ENCODE measurements at regions not wholly inside any gene's neighbourhood (a gene's known extent, or its start where the extent isn't known, plus 50 kb on each side); places are given as distances from the start of the nearest gene placed in this dataset.

DNA sequence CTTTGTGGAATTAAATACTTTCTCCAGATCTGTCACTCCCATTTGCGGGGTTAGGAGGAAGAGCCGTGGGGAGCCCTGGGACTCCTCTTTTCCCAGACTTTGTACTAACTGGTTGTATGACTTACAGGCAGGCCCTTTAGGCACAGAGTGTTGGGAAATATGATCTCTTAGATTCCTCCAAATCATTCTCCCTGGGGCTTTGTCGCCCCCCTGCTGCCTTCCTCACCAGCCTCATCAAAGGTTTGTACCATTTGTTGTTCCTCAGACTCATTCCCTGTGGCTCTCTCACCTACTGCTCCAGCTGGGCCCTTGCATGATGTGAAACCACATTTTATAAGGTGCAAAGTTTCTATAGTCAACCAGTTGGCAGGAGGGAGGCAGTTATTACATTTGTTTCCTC, 56.4 kb downstream of the CRYGS start:
- H3K4me3 ChIP-seq (ENCODE audit: low read depth in 1 of 2, low read length in 2 of 2): no peak overlapping the region
- no peaks in the 10 kb centered on the region for H3K9me3 ChIP-seq (ENCODE audit: control insufficient read depth in 1 of 2, low read length in 2 of 2)
- H3K27me3 ChIP-seq (ENCODE audit: low read depth, low read length): no peaks in the 10 kb centered on the region
- H3K36me3 ChIP-seq (ENCODE audit: control insufficient read depth in 1 of 2, insufficient read depth in 2 of 2, low read length in 2 of 2): no peaks in the 10 kb centered on the region
- no peak overlapping the region for H3K27ac ChIP-seq (ENCODE audit: low read length)
- H3K4me1 ChIP-seq (ENCODE audit: control insufficient read depth in 1 of 2, insufficient read depth in 2 of 2, low read length in 2 of 2): no peaks in the 10 kb centered on the region

DNA sequence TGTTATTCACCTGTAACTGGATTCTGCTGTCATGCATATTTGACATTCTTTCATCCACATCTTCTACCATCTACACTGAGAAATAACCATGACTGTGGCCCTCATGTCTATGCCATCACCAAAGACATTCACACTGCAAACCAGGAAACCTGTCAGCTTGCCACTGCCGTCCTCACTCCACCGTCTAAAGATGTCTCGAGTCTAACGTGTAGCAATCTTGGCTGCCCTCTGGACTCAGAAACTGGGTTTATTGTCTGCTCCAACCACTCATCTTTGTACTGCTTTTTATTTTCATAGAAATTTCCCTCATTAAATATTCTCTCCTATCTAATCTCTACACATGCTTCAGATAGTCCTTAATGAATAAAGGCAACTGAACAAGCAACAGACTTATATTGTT, 57.1 kb downstream of the CRYGS start:
- H3K27me3 ChIP-seq (ENCODE audit: low read depth, low read length): no peaks in the 10 kb centered on the region
- no peaks in the 10 kb centered on the region for H3K9me3 ChIP-seq (ENCODE audit: control insufficient read depth in 1 of 2, low read length in 2 of 2)
- H3K4me3 ChIP-seq (ENCODE audit: low read depth in 1 of 2, low read length in 2 of 2): no peak overlapping the region
- no peaks in the 10 kb centered on the region for H3K4me1 ChIP-seq (ENCODE audit: control insufficient read depth in 1 of 2, insufficient read depth in 2 of 2, low read length in 2 of 2)
- H3K36me3 ChIP-seq (ENCODE audit: control insufficient read depth in 1 of 2, insufficient read depth in 2 of 2, low read length in 2 of 2): no peaks in the 10 kb centered on the region
- H3K27ac ChIP-seq (ENCODE audit: low read length): no peak overlapping the region

DNA sequence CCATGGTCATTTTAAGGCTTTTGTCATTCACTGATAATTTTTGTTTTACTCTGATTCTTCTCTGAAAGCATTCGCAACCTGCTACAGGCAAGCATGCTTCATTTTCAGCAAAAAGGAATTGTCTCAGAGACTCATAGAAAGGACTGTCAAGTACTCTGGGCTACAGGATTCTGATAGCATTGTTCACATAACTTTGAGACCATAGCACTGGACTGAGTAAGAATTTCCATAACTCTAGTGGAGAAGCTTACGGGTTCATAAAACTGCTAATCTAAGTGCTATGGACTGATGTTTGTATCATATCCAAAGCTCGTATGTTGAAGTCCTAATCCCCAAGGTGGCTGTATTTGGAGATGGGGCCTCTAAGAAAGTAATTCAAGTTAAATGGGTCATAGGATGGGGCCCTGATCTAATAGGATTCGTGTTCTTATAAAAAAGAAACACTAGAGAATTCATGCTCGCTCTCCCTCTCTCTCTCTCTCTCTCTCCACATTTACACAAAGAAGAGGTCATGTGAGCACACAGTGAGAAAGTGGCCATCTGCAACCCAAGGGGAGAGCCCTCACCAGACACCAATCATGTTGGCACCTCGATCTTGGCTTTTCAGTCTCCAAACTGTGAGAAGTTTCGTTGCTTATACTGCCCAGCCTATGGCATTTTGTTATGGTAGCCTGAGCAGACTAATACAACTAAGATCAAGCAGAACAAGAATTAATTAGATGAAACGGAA, 60.4 kb downstream of the CRYGS start:
- Histone ChIP-seq H3K27ac (ENCODE audit: low read length) (no peak overlapping the region), H3K4me1 (ENCODE audit: control insufficient read depth in 1 of 2, insufficient read depth in 2 of 2, low read length in 2 of 2) (no peaks in the 10 kb centered on the region), H3K36me3 (ENCODE audit: control insufficient read depth in 1 of 2, insufficient read depth in 2 of 2, low read length in 2 of 2) (no peaks in the 10 kb centered on the region), H3K4me3 (ENCODE audit: low read depth in 1 of 2, low read length in 2 of 2) (no peak overlapping the region), H3K9me3 (ENCODE audit: control insufficient read depth in 1 of 2, low read length in 2 of 2) (no peaks in the 10 kb centered on the region), H3K27me3 (ENCODE audit: low read depth, low read length) (no peaks in the 10 kb centered on the region)

DNA sequence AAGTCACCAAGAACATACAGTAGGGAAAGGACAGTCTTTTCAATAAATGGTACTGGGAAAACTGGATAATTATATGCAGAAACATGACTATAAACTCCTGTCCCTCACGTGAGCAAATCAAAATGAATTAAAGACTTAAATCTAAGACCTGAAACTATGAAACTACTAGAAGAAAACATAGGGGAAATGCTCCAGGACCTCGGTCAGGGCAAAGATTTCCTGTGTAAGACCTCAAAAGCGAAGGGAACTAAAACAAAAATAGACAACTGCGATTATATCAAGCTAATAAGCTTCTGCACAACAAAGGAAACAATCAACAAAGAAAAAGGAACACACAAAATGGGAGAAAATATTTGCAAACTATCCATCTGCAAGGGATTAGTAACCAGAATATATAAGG, 62.7 kb downstream of the CRYGS start:
- Histone ChIP-seq H3K27me3 (ENCODE audit: low read depth, low read length) (no peaks in the 10 kb centered on the region), H3K36me3 (ENCODE audit: control insufficient read depth in 1 of 2, insufficient read depth in 2 of 2, low read length in 2 of 2) (no peaks in the 10 kb centered on the region), H3K9me3 (ENCODE audit: control insufficient read depth in 1 of 2, low read length in 2 of 2) (no peaks in the 10 kb centered on the region), H3K4me1 (ENCODE audit: control insufficient read depth in 1 of 2, insufficient read depth in 2 of 2, low read length in 2 of 2) (no peaks in the 10 kb centered on the region), H3K4me3 (ENCODE audit: low read depth in 1 of 2, low read length in 2 of 2) (no peak overlapping the region), H3K27ac (ENCODE audit: low read length) (no peak overlapping the region)

DNA sequence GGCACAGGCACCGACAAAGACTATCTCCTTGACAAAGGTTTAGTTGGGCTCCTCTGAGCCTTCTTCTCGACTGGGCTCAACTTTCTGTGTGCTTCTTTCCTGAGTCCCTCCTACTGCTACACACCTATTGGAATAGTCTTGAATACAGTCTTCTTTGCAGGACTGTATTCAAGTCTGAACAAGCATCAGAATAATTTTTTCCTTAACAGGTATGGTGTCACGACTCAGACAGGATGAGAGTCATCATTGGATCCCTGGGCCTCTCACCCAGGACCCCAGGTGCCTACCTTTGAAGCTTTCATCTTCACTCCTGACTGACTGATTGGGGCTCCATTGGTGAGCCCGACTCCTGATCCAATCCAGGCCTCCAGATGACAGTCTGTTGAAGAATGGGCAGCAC, 66.3 kb downstream of the CRYGS start:
- no peaks in the 10 kb centered on the region for H3K4me1 ChIP-seq (ENCODE audit: control insufficient read depth in 1 of 2, insufficient read depth in 2 of 2, low read length in 2 of 2)
- no peak overlapping the region for H3K27ac ChIP-seq (ENCODE audit: low read length)
- H3K36me3 ChIP-seq (ENCODE audit: control insufficient read depth in 1 of 2, insufficient read depth in 2 of 2, low read length in 2 of 2): no peaks in the 10 kb centered on the region
- H3K4me3 ChIP-seq (ENCODE audit: low read depth in 1 of 2, low read length in 2 of 2): no peak overlapping the region
- no peaks in the 10 kb centered on the region for H3K27me3 ChIP-seq (ENCODE audit: low read depth, low read length)
- no peaks in the 10 kb centered on the region for H3K9me3 ChIP-seq (ENCODE audit: control insufficient read depth in 1 of 2, low read length in 2 of 2)

DNA sequence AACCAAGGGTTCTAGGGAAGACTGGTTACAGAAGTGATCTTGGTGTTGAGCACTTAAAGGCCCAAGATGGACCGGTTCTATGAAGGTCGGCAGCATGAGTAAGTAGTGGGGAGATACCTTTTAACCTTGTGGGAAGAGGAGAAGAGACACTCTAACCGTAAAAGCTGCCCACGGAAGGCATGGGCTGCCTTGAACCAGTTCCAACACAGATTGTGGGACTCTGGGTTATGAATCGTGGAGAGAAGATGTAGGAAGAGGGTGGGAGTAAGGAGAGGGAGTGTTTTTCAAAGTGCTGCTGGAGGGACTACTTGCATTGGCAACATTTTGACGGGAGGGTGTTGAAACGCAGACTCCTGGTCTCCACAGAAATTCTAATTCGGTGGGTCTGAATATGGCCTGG, 67.1 kb downstream of the CRYGS start:
- H3K4me3 ChIP-seq (ENCODE audit: low read depth in 1 of 2, low read length in 2 of 2): no peak overlapping the region
- H3K4me1 ChIP-seq (ENCODE audit: control insufficient read depth in 1 of 2, insufficient read depth in 2 of 2, low read length in 2 of 2): no peaks in the 10 kb centered on the region
- H3K27me3 ChIP-seq (ENCODE audit: low read depth, low read length): no peaks in the 10 kb centered on the region
- no peak overlapping the region for H3K27ac ChIP-seq (ENCODE audit: low read length)
- no peaks in the 10 kb centered on the region for H3K36me3 ChIP-seq (ENCODE audit: control insufficient read depth in 1 of 2, insufficient read depth in 2 of 2, low read length in 2 of 2)
- no peaks in the 10 kb centered on the region for H3K9me3 ChIP-seq (ENCODE audit: control insufficient read depth in 1 of 2, low read length in 2 of 2)

DNA sequence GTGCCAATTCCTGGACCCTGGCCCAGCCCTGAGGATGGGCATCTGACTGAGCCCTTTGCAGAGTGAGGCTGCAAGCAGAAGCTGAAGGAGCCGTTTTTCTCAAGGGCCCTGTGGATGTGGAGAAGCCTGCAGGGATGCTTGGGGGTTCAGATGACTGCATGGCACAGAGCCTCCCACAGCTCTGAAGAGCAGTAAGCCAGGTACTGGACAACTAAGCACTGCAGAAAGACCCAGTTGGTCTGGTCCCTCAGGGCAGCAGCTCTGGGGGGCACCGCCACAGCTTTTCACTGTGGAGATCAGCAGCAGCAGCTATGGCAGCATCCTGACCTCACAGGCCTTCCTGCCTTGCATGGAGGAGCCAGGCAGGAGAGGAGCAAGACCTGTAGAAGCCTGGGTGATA, 67.6 kb downstream of the CRYGS start:
- H3K4me1 ChIP-seq (ENCODE audit: control insufficient read depth in 1 of 2, insufficient read depth in 2 of 2, low read length in 2 of 2): no peaks in the 10 kb centered on the region
- H3K27ac ChIP-seq (ENCODE audit: low read length): no peak overlapping the region
- H3K4me3 ChIP-seq (ENCODE audit: low read depth in 1 of 2, low read length in 2 of 2): no peak overlapping the region
- H3K9me3 ChIP-seq (ENCODE audit: control insufficient read depth in 1 of 2, low read length in 2 of 2): no peaks in the 10 kb centered on the region
- H3K27me3 ChIP-seq (ENCODE audit: low read depth, low read length): no peaks in the 10 kb centered on the region
- no peaks in the 10 kb centered on the region for H3K36me3 ChIP-seq (ENCODE audit: control insufficient read depth in 1 of 2, insufficient read depth in 2 of 2, low read length in 2 of 2)

DNA sequence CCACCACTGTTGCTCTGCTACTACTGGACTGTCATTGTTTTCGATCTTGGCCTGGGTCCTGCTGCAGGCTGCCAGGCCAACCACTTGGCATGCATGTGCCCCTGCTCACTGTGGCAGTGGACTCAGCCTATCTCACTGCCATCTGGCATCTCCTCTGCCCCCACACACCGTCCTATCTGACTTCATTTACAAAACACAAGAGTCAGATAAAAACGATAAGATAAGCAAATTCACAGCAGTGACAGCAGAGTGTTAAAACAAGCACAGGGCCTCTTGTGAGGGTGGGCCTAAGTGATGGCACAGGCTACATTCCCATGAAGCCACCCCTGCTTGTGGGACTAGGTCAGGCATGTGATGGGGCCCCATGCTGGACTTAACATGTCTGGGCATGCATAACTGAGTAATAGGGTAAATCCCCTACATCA, 68.1 kb downstream of the CRYGS start:
- H3K4me1 ChIP-seq (ENCODE audit: control insufficient read depth in 1 of 2, insufficient read depth in 2 of 2, low read length in 2 of 2): no peaks in the 10 kb centered on the region
- H3K36me3 ChIP-seq (ENCODE audit: control insufficient read depth in 1 of 2, insufficient read depth in 2 of 2, low read length in 2 of 2): no peaks in the 10 kb centered on the region
- no peak overlapping the region for H3K27ac ChIP-seq (ENCODE audit: low read length)
- no peak overlapping the region for H3K4me3 ChIP-seq (ENCODE audit: low read depth in 1 of 2, low read length in 2 of 2)
- H3K9me3 ChIP-seq (ENCODE audit: control insufficient read depth in 1 of 2, low read length in 2 of 2): no peaks in the 10 kb centered on the region
- no peaks in the 10 kb centered on the region for H3K27me3 ChIP-seq (ENCODE audit: low read depth, low read length)

DNA sequence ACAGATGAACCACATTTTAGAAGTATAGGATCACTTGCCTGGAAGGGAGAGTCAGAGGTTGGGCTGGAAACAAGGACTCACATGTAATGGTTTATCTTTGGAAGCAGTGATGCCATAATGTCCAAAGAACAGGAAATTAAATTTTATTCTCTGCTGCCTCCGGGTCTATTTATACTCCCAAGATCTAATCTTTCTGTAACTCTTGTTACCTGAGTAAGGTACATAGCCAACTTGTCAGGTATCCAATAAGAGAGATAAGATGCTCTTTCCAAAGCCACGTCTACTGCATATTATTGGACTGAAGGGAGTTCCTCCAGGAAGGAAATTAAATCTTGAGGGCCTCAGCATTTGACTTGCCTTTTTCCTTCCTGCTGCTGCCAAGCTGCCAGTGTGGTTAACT, 71.0 kb downstream of the CRYGS start:
- H3K27me3 ChIP-seq (ENCODE audit: low read depth, low read length): no peaks in the 10 kb centered on the region
- no peak overlapping the region for H3K27ac ChIP-seq (ENCODE audit: low read length)
- no peak overlapping the region for H3K4me3 ChIP-seq (ENCODE audit: low read depth in 1 of 2, low read length in 2 of 2)
- H3K36me3 ChIP-seq (ENCODE audit: control insufficient read depth in 1 of 2, insufficient read depth in 2 of 2, low read length in 2 of 2): no peaks in the 10 kb centered on the region
- no peaks in the 10 kb centered on the region for H3K9me3 ChIP-seq (ENCODE audit: control insufficient read depth in 1 of 2, low read length in 2 of 2)
- no peaks in the 10 kb centered on the region for H3K4me1 ChIP-seq (ENCODE audit: control insufficient read depth in 1 of 2, insufficient read depth in 2 of 2, low read length in 2 of 2)

DNA sequence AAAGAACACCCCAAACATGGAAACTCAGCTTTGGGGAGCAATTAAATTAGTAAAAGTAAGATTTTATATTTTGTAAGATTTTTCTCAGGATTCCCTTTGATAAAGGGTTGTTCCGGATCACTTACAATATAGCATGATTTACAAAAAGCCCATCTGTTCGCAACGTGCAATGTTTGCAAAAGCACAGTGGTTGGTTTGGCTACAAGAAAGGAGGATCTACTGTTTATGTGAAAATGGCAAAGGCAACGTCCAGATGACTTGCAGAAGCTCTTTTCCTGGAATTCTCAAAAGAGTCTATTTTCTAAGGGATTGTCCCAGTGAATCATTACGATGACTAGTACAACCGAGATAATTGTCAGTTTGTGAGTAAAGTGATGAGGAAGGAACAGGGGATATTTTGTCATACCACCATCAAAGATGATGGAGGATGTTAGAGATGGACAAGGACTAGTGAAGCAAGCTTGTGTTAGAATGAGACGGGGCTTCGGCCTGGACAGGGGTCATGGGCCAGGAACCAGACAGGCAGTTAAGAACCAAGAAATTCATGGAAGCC, 71.6 kb downstream of the CRYGS start:
- no peaks in the 10 kb centered on the region for H3K9me3 ChIP-seq (ENCODE audit: control insufficient read depth in 1 of 2, low read length in 2 of 2)
- no peak overlapping the region for H3K4me3 ChIP-seq (ENCODE audit: low read depth in 1 of 2, low read length in 2 of 2)
- H3K4me1 ChIP-seq (ENCODE audit: control insufficient read depth in 1 of 2, insufficient read depth in 2 of 2, low read length in 2 of 2): no peaks in the 10 kb centered on the region
- no peaks in the 10 kb centered on the region for H3K36me3 ChIP-seq (ENCODE audit: control insufficient read depth in 1 of 2, insufficient read depth in 2 of 2, low read length in 2 of 2)
- no peaks in the 10 kb centered on the region for H3K27me3 ChIP-seq (ENCODE audit: low read depth, low read length)
- no peak overlapping the region for H3K27ac ChIP-seq (ENCODE audit: low read length)

DNA sequence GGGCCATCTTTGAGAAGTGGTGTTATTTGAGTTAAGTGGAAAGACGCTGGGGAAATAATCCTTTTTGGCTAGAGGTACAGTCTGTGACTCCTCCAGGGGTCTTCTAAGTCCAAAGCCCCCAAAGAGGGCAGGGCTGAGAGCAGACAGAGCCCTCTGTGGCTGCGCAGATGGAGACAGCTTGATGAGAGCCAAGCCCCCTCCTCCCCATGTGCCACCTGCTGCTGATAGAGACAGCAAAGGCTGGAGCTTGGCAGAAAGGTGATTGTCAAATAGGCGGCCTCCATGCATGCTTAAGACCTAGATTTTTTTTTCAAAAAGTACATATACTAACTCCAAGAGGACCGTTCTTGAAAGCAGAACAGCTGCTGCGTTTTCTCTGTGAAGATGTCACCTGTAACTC, 72.4 kb downstream of the CRYGS start:
- Histone ChIP-seq H3K4me3 (ENCODE audit: low read depth in 1 of 2, low read length in 2 of 2) (no peak overlapping the region), H3K36me3 (ENCODE audit: control insufficient read depth in 1 of 2, insufficient read depth in 2 of 2, low read length in 2 of 2) (no peaks in the 10 kb centered on the region), H3K4me1 (ENCODE audit: control insufficient read depth in 1 of 2, insufficient read depth in 2 of 2, low read length in 2 of 2) (no peaks in the 10 kb centered on the region), H3K27ac (ENCODE audit: low read length) (no peak overlapping the region), H3K27me3 (ENCODE audit: low read depth, low read length) (no peaks in the 10 kb centered on the region), H3K9me3 (ENCODE audit: control insufficient read depth in 1 of 2, low read length in 2 of 2) (no peaks in the 10 kb centered on the region)

DNA sequence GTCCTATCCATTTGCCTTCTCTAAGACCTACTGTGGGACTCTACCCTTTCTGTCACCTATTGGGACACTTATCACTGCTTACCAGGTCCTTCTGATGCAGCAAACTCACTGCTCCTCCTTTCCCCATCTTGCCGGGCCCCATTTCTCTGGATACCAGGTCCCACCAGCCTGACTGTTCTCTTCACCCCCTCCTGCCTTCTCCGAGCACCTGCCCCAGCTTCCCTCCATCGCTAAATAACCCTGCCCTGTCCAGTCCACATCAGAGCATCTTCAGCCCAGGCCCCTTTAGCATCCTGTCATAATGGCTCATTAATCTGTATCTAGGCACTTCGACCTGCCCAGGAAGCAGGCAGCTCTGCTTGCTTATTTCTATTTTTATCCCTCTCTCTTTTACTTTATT, 74.7 kb downstream of the CRYGS start:
- H3K27ac ChIP-seq (ENCODE audit: low read length): no peak overlapping the region
- H3K9me3 ChIP-seq (ENCODE audit: control insufficient read depth in 1 of 2, low read length in 2 of 2): no peaks in the 10 kb centered on the region
- H3K4me3 ChIP-seq (ENCODE audit: low read depth in 1 of 2, low read length in 2 of 2): no peak overlapping the region
- H3K36me3 ChIP-seq (ENCODE audit: control insufficient read depth in 1 of 2, insufficient read depth in 2 of 2, low read length in 2 of 2): no peaks in the 10 kb centered on the region
- H3K4me1 ChIP-seq (ENCODE audit: control insufficient read depth in 1 of 2, insufficient read depth in 2 of 2, low read length in 2 of 2): no peaks in the 10 kb centered on the region
- H3K27me3 ChIP-seq (ENCODE audit: low read depth, low read length): no peaks in the 10 kb centered on the region
